AG04449 (cell line): ENCODE measurements at regions not wholly inside any gene's neighbourhood (a gene's known extent, or its start where the extent isn't known, plus 50 kb on each side); places are given as distances from the start of the nearest gene placed in this dataset.
"Not testable (repeated sequence)": the region's sequence is repeated elsewhere in the genome, so short reads cannot be mapped to it uniquely, and the experiment has no call there.

Experiments used
- CTCF ChIA-PET: fragments of 350-600 bp; formaldehyde crosslinking; extraction: SDS; loops from one replicate; lab custom pipeline; 2021; ENCODE audit warnings: antibody characterized with exemption; lab: Yijun Ruan, JAX
- POLR2A ChIA-PET: fragments of 400-600, 350-600 bp; formaldehyde crosslinking; extraction: SDS; loops from one replicate; lab custom pipeline; 2020; ENCODE audit warnings: antibody characterized with exemption, inconsistent platforms; lab: Yijun Ruan, JAX
- DNase-seq: peaks from one replicate; pipeline ENCODE4 v3.0.0-alpha.2; 2010; ENCODE audit warnings: low read depth, low spot score
- H3K4me3 ChIP-seq: 2 replicates; pipeline ENCODE4 v1.5.1; 2011; ENCODE audit warnings: low read depth, mild to moderate bottlenecking, control low read depth, low read length
- TF ChIP-seq, protein P1 (sequence below): IDR thresholded peaks from one replicate; pipeline ENCODE4 v1.5.1; 2011; ENCODE audit warnings: mild to moderate bottlenecking, moderate library complexity, low read length, control low read depth, inconsistent platforms; ENCODE audit not compliant: insufficient read depth; ENCODE audit errors: missing control alignments

- ChIA-PET POLR2A (no interaction called here), CTCF (no interaction called here)
- DNase-seq: no peak
- H3K4me3 ChIP-seq: no peak overlapping the region
- TF ChIP-seq, protein P1, sequence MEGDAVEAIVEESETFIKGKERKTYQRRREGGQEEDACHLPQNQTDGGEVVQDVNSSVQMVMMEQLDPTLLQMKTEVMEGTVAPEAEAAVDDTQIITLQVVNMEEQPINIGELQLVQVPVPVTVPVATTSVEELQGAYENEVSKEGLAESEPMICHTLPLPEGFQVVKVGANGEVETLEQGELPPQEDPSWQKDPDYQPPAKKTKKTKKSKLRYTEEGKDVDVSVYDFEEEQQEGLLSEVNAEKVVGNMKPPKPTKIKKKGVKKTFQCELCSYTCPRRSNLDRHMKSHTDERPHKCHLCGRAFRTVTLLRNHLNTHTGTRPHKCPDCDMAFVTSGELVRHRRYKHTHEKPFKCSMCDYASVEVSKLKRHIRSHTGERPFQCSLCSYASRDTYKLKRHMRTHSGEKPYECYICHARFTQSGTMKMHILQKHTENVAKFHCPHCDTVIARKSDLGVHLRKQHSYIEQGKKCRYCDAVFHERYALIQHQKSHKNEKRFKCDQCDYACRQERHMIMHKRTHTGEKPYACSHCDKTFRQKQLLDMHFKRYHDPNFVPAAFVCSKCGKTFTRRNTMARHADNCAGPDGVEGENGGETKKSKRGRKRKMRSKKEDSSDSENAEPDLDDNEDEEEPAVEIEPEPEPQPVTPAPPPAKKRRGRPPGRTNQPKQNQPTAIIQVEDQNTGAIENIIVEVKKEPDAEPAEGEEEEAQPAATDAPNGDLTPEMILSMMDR: no peak
Observed at GRCh38 chrX:121356139-121356849, 308.9 kb downstream of the GLUD2 start.

DNA sequence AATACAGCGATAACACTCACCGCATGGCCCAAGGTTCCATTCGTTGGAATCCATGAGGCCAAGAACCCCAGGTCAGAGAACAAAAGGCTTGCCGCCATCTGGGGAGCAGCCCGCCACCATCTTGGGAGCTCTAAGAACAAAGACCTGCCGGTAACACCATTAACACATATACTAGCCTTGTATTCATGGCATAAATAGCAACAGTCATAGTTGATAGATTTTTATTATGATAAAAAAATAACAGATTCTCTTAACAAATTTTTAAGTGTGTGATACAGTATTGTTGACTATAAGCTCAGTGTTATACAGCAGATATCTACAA lies 309.4 kb downstream of the GLUD2 start:
- ChIA-PET POLR2A (no interaction called here), CTCF (no interaction called here)
- no peak for DNase-seq
- H3K4me3 ChIP-seq: no peak overlapping the region
- TF ChIP-seq, protein P1: no peak

DNA sequence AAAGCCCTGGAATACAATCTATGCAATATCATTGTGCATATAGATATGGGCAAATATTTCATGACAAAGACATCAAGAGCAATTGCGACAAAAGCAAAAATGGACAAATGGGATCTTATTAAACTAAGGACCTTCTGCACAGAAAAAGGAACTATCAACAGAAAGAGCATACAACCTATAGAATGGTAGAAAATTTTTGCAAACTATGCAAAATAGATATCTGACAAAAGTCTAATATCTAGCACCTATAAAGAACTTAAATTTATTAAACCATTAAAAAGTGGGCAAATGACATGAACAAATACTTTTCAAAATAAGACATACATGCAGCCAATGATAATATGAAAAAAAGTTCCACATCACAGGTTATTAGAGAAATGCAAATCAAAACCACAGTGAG lies 312.9 kb downstream of the GLUD2 start:
- POLR2A ChIA-PET: no interaction called here
- CTCF ChIA-PET: no interaction called here
- TF ChIP-seq, protein P1: no peak
- no peak for DNase-seq
- H3K4me3 ChIP-seq: no peak overlapping the region

DNA sequence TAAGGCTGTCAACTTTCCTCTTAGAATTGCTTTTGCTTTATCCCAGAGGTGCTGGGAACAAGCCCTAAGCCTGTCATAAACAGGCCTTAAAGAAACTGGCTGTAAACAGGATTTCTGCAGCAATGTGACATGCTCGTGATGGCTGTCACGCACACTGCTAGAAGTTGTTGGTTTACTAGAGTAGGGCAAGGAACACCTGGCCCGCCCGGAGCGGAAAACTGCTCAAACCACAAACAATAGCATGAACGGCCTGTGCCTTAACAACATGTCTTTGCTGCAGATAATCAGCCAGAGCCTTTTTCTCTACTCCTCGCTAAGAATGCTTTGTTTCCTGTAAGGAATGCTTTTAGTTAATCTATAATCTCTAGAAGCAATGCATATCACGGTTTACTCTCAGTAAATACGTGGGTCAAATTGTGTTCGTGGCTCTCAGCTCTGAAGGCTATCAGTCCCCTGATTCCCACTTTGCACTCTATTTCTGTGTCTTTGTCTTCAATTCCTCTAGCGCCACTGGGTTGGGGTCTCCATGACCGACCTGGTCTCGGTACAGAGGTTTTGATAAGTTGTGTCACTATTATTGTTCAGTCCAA lies 318.3 kb downstream of the GLUD2 start:
- no peak for DNase-seq
- ChIA-PET POLR2A (no interaction called here), CTCF (no interaction called here)

GRCh38 chrX:121374471-121374870 lies 327.1 kb downstream of the GLUD2 start:
- H3K4me3 ChIP-seq: no peak overlapping the region
- ChIA-PET CTCF (no interaction called here), POLR2A (no interaction called here)
- TF ChIP-seq, protein P1: no peak
- no peak for DNase-seq

More for the DNA sequence above, 318.3 kb downstream of the GLUD2 start:
- TF ChIP-seq, protein P1: no peak
- H3K4me3 ChIP-seq: no peak overlapping the region

- DNase-seq, CTCF ChIA-PET, POLR2A ChIA-PET, H3K4me3 ChIP-seq: not testable (repeated sequence)
Observed at GRCh38 chrX:121381915-121382314, 334.5 kb downstream of the GLUD2 start.
